ENCODE measurements at regions not wholly inside any gene's neighbourhood (a gene's known extent, or its start where the extent isn't known, plus 50 kb on each side); places are given as distances from the start of the nearest gene placed in this dataset.

- TF ChIP-seq CTCF (IDR thresholded peaks at IDR 0.05; ENCODE audit: borderline replicate concordance, extremely low read depth, low read length, poor library complexity, severe bottlenecking) (no peak), EZH2 (IDR thresholded peaks at IDR 0.05; ENCODE audit: borderline replicate concordance, low read depth, low read length, severe bottlenecking) (no peak)
Observed at GRCh38 chr15:95973566-95974256, 356.8 kb upstream of the NR2F2 start.
